CD8-positive, alpha-beta memory T cell (primary cell): ENCODE measurements at regions not wholly inside any gene's neighbourhood (a gene's known extent, or its start where the extent isn't known, plus 50 kb on each side); places are given as distances from the start of the nearest gene placed in this dataset.

Experiments used
- CTCF ChIA-PET: fragments of 350-600 bp; sonication (Branson Sonifier 250); formaldehyde crosslinking; loops from one replicate; lab custom pipeline; 2021; ENCODE audit warnings: antibody characterized with exemption; lab: Charles Lee
- POLR2A ChIA-PET: fragments of 350-600 bp; sonication (Branson Sonifier 250); formaldehyde crosslinking; loops from one replicate; lab custom pipeline; 2021; ENCODE audit warnings: antibody characterized with exemption; lab: Charles Lee
- DNase-seq, 5 donors: peaks; one replicate each; pipeline versions ENCODE4 v3.0.0 to v3.0.0-alpha.2; 2020 to 2022; ENCODE audit warnings: mixed read lengths in 1 of 5
- H3K27ac ChIP-seq: one replicate; pipeline ENCODE4 v1.7.0; 2013; ENCODE audit warnings: low read depth, mild to moderate bottlenecking, low read length, moderate library complexity
- H3K27me3 ChIP-seq: 2 replicates; pipeline ENCODE4 v1.7.0; 2013; ENCODE audit warnings: low read length, mild to moderate bottlenecking; ENCODE audit not compliant: insufficient read depth, poor library complexity, severe bottlenecking
- H3K36me3 ChIP-seq: 2 replicates; pipeline ENCODE4 v1.7.0; 2013; ENCODE audit warnings: mild to moderate bottlenecking, low read length, moderate library complexity; ENCODE audit not compliant: insufficient read depth
- H3K4me1 ChIP-seq: 2 replicates; pipeline ENCODE4 v1.7.0; 2013; ENCODE audit warnings: mild to moderate bottlenecking, low read length, moderate library complexity; ENCODE audit not compliant: insufficient read depth
- H3K4me3 ChIP-seq: 2 replicates; pipeline ENCODE4 v1.7.0; 2013; ENCODE audit warnings: mild to moderate bottlenecking, low read length
- H3K9me3 ChIP-seq: 2 replicates; pipeline ENCODE4 v1.7.0; 2013; ENCODE audit warnings: mild to moderate bottlenecking, low read length
- H3K27ac Mint-ChIP-seq, 8 donors: one replicate each; pipeline ENCODE4 v1.8.0; 2020 to 2021; ENCODE audit warnings: mixed read lengths in 8 of 8, mild to moderate bottlenecking in 6 of 8, inconsistent platforms in 3 of 8, moderate library complexity in 3 of 8
- H3K27me3 Mint-ChIP-seq, 2 donors: one replicate each; pipeline ENCODE4 v1.8.0; 2020 to 2021; ENCODE audit warnings: mixed read lengths in 2 of 2, mild to moderate bottlenecking in 1 of 2, moderate library complexity in 1 of 2
- H3K36me3 Mint-ChIP-seq, 3 donors: one replicate each; pipeline ENCODE4 v1.8.0; 2020 to 2021; ENCODE audit warnings: mixed read lengths in 3 of 3, inconsistent platforms in 1 of 3, mild to moderate bottlenecking in 1 of 3
- H3K4me1 Mint-ChIP-seq, 3 donors: one replicate each; pipeline ENCODE4 v1.8.0; 2020 to 2021; ENCODE audit warnings: mixed read lengths in 3 of 3, inconsistent platforms in 1 of 3, mild to moderate bottlenecking in 1 of 3
- H3K4me3 Mint-ChIP-seq, 7 donors: one replicate each; pipeline ENCODE4 v1.8.0; 2020 to 2021; ENCODE audit warnings: mixed read lengths in 7 of 7, mild to moderate bottlenecking in 6 of 7, moderate library complexity in 4 of 7, inconsistent platforms in 2 of 7
- H3K9me3 Mint-ChIP-seq, 5 donors: one replicate each; pipeline ENCODE4 v1.8.0; 2020 to 2022; ENCODE audit warnings: mixed read lengths in 5 of 5, mild to moderate bottlenecking in 3 of 5, moderate library complexity in 2 of 5, inconsistent platforms in 1 of 5

DNA sequence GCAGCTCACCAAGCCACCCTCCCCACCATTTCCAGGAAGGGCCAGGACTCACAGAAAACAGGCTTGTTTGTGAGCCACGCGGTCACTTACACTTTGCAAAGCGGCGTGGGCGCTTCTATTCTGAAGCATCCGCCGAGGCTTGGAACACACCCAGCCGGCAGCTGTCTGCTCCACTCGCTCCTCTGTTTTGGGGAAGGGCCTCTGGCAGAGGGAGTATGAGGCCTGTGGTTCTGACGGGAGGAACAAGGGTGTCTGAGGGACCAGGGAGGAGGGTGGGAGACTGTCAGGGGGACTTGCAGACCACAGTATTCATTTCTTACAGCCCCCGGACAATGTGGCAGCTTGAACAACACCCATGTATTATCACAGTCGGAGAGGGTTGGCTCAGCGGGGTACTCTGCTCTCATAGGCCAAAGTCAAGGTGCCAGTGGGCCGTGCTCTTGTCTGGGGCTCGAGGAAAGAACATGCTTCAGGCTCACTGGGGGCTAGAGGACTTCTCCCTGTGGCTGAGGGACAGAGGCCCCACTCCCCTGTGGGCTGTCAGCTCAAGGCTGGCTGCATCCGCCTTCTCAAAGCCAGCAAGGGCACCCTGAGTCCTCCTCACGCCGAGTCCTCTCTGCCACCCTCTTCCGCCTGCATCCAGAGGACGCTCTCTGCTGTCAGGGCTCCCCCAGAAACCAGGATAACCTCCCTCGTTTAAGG is 60.4 kb upstream of the FAM20C start:
- Histone ChIP-seq H3K4me3 (no peak overlapping the region), H3K4me1 (no peaks in the 10 kb centered on the region), H3K27ac (no peak overlapping the region), H3K36me3 (no peaks in the 10 kb centered on the region), H3K9me3 (no peaks in the 10 kb centered on the region), H3K27me3 (peaks cover 4% of the 10 kb centered on the region)
- H3K9me3 Mint-ChIP-seq, result no peaks in the 10 kb centered on the region
- POLR2A ChIA-PET, result no interaction called here
- no peak for DNase-seq
- CTCF ChIA-PET, result no interaction called here
- peak overlapping the region in 1 of 8 donors; percentile 66 for H3K27ac Mint-ChIP-seq
- no peaks in the 10 kb centered on the region for H3K36me3 Mint-ChIP-seq
- H3K27me3 Mint-ChIP-seq, result peaks cover 18 to 20% of the 10 kb centered on the region in 2 donors
- no peak overlapping the region for H3K4me3 Mint-ChIP-seq
- no peaks in the 10 kb centered on the region for H3K4me1 Mint-ChIP-seq

DNA sequence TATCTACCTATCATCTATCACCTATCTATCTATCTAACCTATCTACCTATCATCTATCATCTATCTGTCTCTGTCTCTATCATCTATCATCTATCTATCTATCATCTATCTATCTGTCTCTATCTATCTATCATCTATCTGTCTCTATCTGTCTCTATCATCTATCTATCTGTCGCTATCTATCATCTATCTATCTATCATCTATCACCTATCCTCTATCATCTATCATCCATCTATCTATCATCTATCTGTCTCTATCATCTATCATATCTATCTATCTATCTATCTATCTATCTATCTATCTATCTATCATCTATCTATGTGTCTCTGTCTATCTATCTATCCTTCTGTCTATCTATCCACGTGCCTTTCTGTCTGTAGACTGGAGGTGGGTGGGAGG is 59.5 kb upstream of the FAM20C start:
- H3K27ac Mint-ChIP-seq, result no peak overlapping the region
- CTCF ChIA-PET, result no interaction called here
- no peak overlapping the region for H3K4me3 Mint-ChIP-seq
- Histone ChIP-seq H3K9me3 (no peaks in the 10 kb centered on the region), H3K4me3 (no peak overlapping the region), H3K4me1 (no peaks in the 10 kb centered on the region), H3K27ac (no peak overlapping the region), H3K27me3 (peaks cover 4% of the 10 kb centered on the region), H3K36me3 (no peaks in the 10 kb centered on the region)
- POLR2A ChIA-PET, result no interaction called here
- H3K27me3 Mint-ChIP-seq, result peaks cover 20 to 24% of the 10 kb centered on the region in 2 donors
- no peaks in the 10 kb centered on the region for H3K9me3 Mint-ChIP-seq
- no peaks in the 10 kb centered on the region for H3K36me3 Mint-ChIP-seq
- no peak for DNase-seq
- no peaks in the 10 kb centered on the region for H3K4me1 Mint-ChIP-seq

DNA sequence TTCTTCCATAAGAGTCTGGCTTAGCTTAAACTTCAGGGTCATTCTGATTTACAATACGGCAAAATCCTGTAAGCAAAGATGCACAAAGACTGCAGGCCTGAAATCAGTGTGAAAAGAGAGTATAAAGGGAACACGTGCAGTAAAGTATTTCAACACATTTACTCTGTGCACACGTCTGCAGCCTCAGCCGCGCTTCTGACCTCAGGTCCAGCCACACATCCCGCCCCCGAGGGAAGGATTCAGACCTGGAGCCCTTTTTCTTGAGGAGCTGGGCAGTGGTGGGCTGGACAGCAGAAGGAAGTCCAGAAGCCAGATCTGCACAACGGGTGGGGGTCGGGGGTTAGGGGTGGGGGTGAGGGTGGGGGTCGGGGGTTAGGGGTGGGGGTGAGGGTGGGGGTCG is 58.9 kb upstream of the FAM20C start:
- Mint-ChIP-seq H3K27me3 (peaks cover 22 to 27% of the 10 kb centered on the region in 2 donors), H3K27ac (no peak overlapping the region), H3K36me3 (no peaks in the 10 kb centered on the region), H3K4me1 (no peaks in the 10 kb centered on the region), H3K4me3 (no peak overlapping the region), H3K9me3 (no peaks in the 10 kb centered on the region)
- Histone ChIP-seq H3K36me3 (no peaks in the 10 kb centered on the region), H3K27me3 (peaks cover 4% of the 10 kb centered on the region), H3K4me1 (no peaks in the 10 kb centered on the region), H3K27ac (no peak overlapping the region), H3K4me3 (no peak overlapping the region), H3K9me3 (no peaks in the 10 kb centered on the region)
- ChIA-PET POLR2A (no interaction called here), CTCF (no interaction called here)
- DNase-seq, result no peak

DNA sequence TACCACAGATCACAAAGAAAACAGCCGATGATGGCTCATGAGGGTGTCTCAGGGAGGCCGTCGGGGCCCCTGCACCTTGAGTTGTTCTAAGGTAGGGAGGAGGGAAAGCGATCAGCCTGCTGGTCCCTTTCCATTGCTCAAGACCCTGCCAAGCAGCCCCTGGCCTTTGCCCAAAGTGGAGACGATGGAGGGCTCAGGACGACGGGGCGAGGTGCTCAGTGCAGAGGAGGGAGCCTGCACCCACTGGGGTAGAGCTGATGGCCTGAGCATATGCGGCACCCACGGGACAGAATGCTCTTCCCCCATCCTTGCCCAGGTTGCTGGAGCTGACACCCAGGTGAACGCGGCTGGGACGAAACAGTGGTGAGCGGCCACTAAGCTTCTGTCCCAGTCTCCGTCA is 58.3 kb upstream of the FAM20C start:
- CTCF ChIA-PET, result no interaction called here
- Mint-ChIP-seq H3K27me3 (peaks cover 26 to 29% of the 10 kb centered on the region in 2 donors), H3K4me3 (no peak overlapping the region), H3K27ac (peak overlapping the region in 1 of 8 donors; percentile 68), H3K4me1 (no peaks in the 10 kb centered on the region), H3K9me3 (no peaks in the 10 kb centered on the region), H3K36me3 (no peaks in the 10 kb centered on the region)
- no peak overlapping the region for H3K4me3 ChIP-seq
- no peaks in the 10 kb centered on the region for H3K4me1 ChIP-seq
- DNase-seq, result no peak
- H3K9me3 ChIP-seq, result no peaks in the 10 kb centered on the region
- POLR2A ChIA-PET, result no interaction called here
- H3K27ac ChIP-seq, result no peak overlapping the region
- peaks cover 4% of the 10 kb centered on the region for H3K27me3 ChIP-seq
- no peaks in the 10 kb centered on the region for H3K36me3 ChIP-seq

DNA sequence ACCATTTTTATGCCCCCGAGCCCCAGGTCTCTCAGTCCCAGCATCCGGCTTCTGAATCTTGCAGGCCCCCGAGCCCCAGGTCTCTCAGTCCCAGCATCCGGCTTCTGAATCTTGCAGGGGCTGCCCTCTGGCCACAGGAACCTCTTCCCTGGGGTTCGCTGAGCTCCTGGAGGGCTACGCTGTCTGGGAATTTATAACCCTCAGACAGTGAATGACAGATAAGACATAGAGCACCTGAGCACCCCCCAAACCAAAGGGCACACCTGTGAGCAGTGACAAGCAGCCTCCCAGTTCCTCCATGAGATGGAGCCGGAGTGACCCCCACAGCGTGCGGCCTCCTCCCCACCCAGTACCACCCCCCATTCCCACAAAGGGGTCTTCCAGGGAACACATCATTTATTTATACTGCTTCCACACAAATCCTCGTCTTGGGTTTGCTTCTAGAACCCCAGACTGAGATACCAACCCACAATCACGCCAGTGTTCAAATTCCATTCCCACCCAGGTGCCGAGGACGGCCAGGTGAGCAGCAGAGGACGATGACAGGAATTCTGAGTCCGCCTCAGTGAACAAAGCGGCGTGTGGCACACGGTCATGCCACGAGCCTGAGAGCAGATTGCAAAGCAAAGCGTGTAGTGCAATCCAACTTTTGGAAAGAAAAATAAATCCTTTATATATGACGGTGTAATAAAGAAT is 57.7 kb upstream of the FAM20C start:
- Histone ChIP-seq H3K36me3 (no peaks in the 10 kb centered on the region), H3K27me3 (peaks cover 4% of the 10 kb centered on the region), H3K9me3 (no peaks in the 10 kb centered on the region), H3K27ac (no peak overlapping the region), H3K4me1 (no peaks in the 10 kb centered on the region), H3K4me3 (no peak overlapping the region)
- peaks cover 26 to 33% of the 10 kb centered on the region in 2 donors for H3K27me3 Mint-ChIP-seq
- no peaks in the 10 kb centered on the region for H3K36me3 Mint-ChIP-seq
- no peaks in the 10 kb centered on the region for H3K4me1 Mint-ChIP-seq
- H3K9me3 Mint-ChIP-seq, result no peaks in the 10 kb centered on the region
- no peak for DNase-seq
- no peak overlapping the region for H3K4me3 Mint-ChIP-seq
- ChIA-PET POLR2A (no interaction called here), CTCF (no interaction called here)
- no peak overlapping the region for H3K27ac Mint-ChIP-seq

DNA sequence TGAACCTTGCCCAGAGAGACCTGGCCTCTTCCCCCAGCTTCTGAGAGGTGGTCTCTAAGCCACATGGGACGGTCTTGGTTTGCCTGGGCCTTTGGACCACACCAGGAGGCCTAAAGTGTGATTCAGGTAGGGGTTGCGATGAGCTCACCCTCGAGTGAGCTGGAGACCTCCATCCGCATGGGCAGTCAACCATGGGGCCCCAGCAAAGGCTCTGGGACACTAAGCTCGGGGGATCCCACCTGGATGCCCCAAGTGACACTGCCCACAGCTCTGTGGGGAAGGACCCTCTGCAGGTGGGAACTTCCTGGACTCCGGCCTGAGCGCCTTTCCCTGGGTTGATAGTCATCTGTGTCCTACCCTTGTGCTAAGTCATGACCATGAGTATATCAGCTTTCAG is 57.1 kb upstream of the FAM20C start:
- no peak overlapping the region for H3K4me3 ChIP-seq
- no peaks in the 10 kb centered on the region for H3K4me1 Mint-ChIP-seq
- no peaks in the 10 kb centered on the region for H3K9me3 ChIP-seq
- no peaks in the 10 kb centered on the region for H3K36me3 Mint-ChIP-seq
- no peaks in the 10 kb centered on the region for H3K36me3 ChIP-seq
- H3K27me3 Mint-ChIP-seq, result peaks cover 26 to 33% of the 10 kb centered on the region in 2 donors
- no peaks in the 10 kb centered on the region for H3K4me1 ChIP-seq
- POLR2A ChIA-PET, result no interaction called here
- no peak overlapping the region for H3K27ac Mint-ChIP-seq
- no peaks in the 10 kb centered on the region for H3K9me3 Mint-ChIP-seq
- no peak for DNase-seq
- no peak overlapping the region for H3K27ac ChIP-seq
- CTCF ChIA-PET, result no interaction called here
- H3K27me3 ChIP-seq, result peaks cover 4% of the 10 kb centered on the region
- H3K4me3 Mint-ChIP-seq, result no peak overlapping the region

DNA sequence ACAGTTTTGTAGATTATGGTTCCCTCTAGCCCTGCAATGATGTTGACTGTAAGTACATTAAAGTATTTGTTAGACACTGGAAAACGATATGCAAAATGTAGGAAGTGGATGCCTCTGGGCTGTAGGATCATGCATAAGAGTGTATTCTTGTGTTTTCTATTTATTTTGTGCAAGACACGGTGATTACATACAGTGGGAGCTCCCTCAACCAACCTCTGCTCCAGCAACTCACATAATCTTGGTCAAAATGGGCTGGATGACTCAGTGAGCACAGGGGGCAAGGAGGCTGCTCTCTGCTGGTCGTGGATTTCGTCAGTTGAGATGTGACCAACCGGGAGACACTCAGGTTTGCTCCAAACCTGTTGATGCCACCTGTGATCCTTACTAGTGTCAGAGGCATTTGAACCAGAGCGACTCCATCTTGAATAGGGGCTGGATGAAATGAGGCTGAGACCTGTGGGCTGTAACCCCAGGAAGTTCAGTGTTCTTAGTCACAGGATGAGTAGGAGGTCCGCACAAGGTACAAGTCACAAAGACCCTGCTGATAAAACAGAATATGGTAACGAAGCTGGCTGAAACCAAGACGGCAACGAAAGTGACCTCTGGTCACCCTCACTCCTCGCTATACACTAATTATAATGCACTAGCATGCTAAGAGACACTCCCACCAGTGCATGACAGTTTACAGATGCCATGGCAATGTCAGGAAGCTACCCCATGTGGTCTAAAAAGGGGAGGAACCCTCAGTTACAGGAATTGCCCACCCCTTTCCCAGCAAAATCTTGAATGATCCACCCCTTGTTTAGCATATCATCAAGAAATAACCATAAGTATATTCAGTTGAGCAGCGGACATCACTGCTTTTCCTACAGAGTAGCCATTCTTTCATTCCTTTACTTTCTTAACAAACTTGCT is 56.4 kb upstream of the FAM20C start:
- peak overlapping the region in 1 of 8 donors; percentile 24 for H3K27ac Mint-ChIP-seq
- no peaks in the 10 kb centered on the region for H3K36me3 ChIP-seq
- peaks cover 4% of the 10 kb centered on the region for H3K27me3 ChIP-seq
- no peaks in the 10 kb centered on the region for H3K36me3 Mint-ChIP-seq
- no peaks in the 10 kb centered on the region for H3K9me3 Mint-ChIP-seq
- no peaks in the 10 kb centered on the region for H3K4me1 ChIP-seq
- ChIA-PET CTCF (no interaction called here), POLR2A (no interaction called here)
- no peak overlapping the region for H3K27ac ChIP-seq
- H3K27me3 Mint-ChIP-seq, result peaks cover 28 to 30% of the 10 kb centered on the region in 2 donors
- no peaks in the 10 kb centered on the region for H3K9me3 ChIP-seq
- H3K4me1 Mint-ChIP-seq, result no peaks in the 10 kb centered on the region
- DNase-seq, result no peak
- no peak overlapping the region for H3K4me3 ChIP-seq
- H3K4me3 Mint-ChIP-seq, result no peak overlapping the region
